Suprapubic skin (tissue), 4 donors: ENCODE measurements at regions not wholly inside any gene's neighbourhood (a gene's known extent, or its start where the extent isn't known, plus 50 kb on each side); places are given as distances from the start of the nearest gene placed in this dataset.

Experiments
- DNase-seq, 2 donors: peaks; one replicate each; pipeline ENCODE4 v3.0.0-alpha.2; 2019; ENCODE audit warnings: low spot score in 2 of 2
- H3K27ac ChIP-seq: fragments of 200-600 bp; sonication (generic); one replicate; pipeline ENCODE4 v1.5.1; 2019
- H3K27me3 ChIP-seq: fragments of 200-600 bp; sonication (generic); one replicate; pipeline ENCODE4 v1.5.1; 2019
- H3K36me3 ChIP-seq: fragments of 200-600 bp; sonication (generic); one replicate; pipeline ENCODE4 v1.5.1; 2019
- H3K4me1 ChIP-seq: fragments of 200-600 bp; sonication (generic); one replicate; pipeline ENCODE4 v1.5.1; 2019
- H3K4me3 ChIP-seq: fragments of 200-600 bp; sonication (generic); one replicate; pipeline ENCODE4 v1.5.1; 2019; ENCODE audit warnings: mild to moderate bottlenecking
- H3K9me3 ChIP-seq: fragments of 200-600 bp; sonication (generic); one replicate; pipeline ENCODE4 v1.5.1; 2019
- EP300 ChIP-seq: sonication (generic); formaldehyde crosslinking; IDR thresholded peaks from one replicate; pipeline ENCODE4 v1.6.1; 2017; ENCODE audit warnings: antibody characterized with exemption
- POLR2A ChIP-seq, 2 donors: fragments of 450-650 bp; IDR thresholded peaks; one replicate each; pipeline ENCODE4 v1.6.1; 2017; ENCODE audit warnings: antibody characterized with exemption in 2 of 2, mild to moderate bottlenecking in 2 of 2, moderate library complexity in 2 of 2
- POLR2AphosphoS5 ChIP-seq, 3 donors: sonication (generic); formaldehyde crosslinking; IDR thresholded peaks; one replicate each; pipeline ENCODE4 v1.6.1; 2017; ENCODE audit warnings: antibody characterized with exemption in 3 of 3
- WGBS: methylation state at CpG from one replicate; pipeline ENCODE4 v1.1.5; 2018; 5-methylcytosine and 5-hydroxymethylcytosine counted together
- TF ChIP-seq, protein P1 (sequence below), 2 donors: fragments of 200-600 bp in 1 of 2; fragments of 450-650 bp in 1 of 2; sonication (generic) in 1 of 2; IDR thresholded peaks; one replicate each; pipeline ENCODE4 v1.5.1; 2016 to 2019; ENCODE audit warnings: antibody characterized with exemption in 2 of 2, mild to moderate bottlenecking in 1 of 2, moderate library complexity in 1 of 2

DNA sequence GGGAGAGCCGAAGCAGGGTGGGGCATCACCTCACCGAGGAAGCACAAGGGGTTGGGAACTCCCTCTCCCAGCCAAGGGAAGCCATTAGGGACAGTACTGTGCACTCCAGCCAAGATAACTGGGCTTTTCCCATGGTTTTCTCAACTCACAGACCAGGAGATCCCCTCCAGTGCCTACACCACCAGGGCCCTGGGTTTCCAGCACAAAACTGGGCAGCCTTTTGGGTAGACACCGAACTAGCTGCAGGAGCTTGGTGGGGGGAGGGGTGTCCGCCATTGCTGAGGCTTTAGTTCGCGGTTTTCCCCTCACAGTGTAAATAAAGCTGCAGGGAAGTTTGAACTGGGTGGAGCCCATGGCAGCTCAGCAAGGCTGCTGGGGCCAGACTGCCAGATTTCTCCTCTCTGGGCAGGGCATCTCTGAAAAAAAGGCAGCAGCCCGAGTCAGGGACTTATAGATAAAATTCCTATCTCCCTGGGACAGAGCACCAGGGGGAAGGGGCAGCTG is 129.6 kb upstream of the LMCD1 start:
- Histone ChIP-seq H3K27ac (no peak overlapping the region), H3K4me1 (no peaks in the 10 kb centered on the region), H3K4me3 (no peak overlapping the region), H3K27me3 (no peaks in the 10 kb centered on the region), H3K36me3 (no peaks in the 10 kb centered on the region), H3K9me3 (no peaks in the 10 kb centered on the region)
- 85% methylated on average over 7 of the region's 7 CpGs for WGBS
- no peak for DNase-seq
- TF ChIP-seq POLR2A (IDR thresholded peaks at IDR 0.05) = no peak
- no peak for TF ChIP-seq POLR2AphosphoS5 (IDR thresholded peaks at IDR 0.05)
- no peak for TF ChIP-seq EP300
- TF ChIP-seq, protein P1, sequence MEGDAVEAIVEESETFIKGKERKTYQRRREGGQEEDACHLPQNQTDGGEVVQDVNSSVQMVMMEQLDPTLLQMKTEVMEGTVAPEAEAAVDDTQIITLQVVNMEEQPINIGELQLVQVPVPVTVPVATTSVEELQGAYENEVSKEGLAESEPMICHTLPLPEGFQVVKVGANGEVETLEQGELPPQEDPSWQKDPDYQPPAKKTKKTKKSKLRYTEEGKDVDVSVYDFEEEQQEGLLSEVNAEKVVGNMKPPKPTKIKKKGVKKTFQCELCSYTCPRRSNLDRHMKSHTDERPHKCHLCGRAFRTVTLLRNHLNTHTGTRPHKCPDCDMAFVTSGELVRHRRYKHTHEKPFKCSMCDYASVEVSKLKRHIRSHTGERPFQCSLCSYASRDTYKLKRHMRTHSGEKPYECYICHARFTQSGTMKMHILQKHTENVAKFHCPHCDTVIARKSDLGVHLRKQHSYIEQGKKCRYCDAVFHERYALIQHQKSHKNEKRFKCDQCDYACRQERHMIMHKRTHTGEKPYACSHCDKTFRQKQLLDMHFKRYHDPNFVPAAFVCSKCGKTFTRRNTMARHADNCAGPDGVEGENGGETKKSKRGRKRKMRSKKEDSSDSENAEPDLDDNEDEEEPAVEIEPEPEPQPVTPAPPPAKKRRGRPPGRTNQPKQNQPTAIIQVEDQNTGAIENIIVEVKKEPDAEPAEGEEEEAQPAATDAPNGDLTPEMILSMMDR (IDR thresholded peaks at IDR 0.05) = no peak

DNA sequence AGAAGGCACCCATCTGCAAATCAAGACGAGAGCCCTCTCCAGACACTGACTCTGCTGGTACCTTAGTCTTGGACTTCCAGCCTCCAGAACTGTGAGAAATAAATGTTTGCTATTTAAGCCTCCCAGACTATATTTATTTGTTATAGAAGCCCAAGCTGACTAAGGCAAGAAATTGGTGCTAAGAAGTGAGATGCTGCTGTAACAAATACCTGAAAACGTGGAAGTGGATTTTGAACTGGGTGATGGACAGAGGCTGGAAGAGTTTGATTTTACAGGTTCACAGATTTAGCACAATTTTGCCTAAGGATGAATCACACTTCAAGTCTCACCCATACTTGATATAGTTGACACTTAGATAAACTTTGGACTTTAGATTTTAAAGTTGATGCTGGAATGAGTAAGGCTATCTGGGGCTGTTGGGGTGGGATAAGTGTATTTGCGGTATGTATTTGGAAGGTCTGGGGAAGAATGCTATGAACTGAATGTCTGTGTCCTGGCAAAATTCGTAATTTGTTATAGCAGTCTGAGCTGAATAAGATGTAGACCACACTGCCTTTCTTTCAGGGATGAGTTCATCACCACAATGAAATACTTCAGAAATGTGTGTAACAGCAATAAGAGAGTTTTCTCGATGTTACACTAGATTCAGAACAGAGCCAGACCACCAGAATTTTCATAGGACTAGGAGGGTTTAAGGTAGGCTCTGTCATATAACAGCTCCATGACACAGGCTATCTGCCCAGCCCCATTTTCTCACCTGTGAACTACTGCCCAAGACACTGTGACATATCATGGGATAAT is 120.5 kb upstream of the LMCD1 start:
- 89% methylated on average over 5 of the region's 5 CpGs for WGBS
- no peaks in the 10 kb centered on the region for H3K27me3 ChIP-seq
- no peak overlapping the region for H3K27ac ChIP-seq
- TF ChIP-seq, protein P1 (IDR thresholded peaks at IDR 0.05) = no peak
- TF ChIP-seq EP300 = no peak
- TF ChIP-seq POLR2AphosphoS5 (IDR thresholded peaks at IDR 0.05) = no peak
- TF ChIP-seq POLR2A (IDR thresholded peaks at IDR 0.05) = no peak
- H3K36me3 ChIP-seq = no peaks in the 10 kb centered on the region
- DNase-seq = no peak
- no peaks in the 10 kb centered on the region for H3K9me3 ChIP-seq
- H3K4me1 ChIP-seq = no peaks in the 10 kb centered on the region
- no peak overlapping the region for H3K4me3 ChIP-seq

DNA sequence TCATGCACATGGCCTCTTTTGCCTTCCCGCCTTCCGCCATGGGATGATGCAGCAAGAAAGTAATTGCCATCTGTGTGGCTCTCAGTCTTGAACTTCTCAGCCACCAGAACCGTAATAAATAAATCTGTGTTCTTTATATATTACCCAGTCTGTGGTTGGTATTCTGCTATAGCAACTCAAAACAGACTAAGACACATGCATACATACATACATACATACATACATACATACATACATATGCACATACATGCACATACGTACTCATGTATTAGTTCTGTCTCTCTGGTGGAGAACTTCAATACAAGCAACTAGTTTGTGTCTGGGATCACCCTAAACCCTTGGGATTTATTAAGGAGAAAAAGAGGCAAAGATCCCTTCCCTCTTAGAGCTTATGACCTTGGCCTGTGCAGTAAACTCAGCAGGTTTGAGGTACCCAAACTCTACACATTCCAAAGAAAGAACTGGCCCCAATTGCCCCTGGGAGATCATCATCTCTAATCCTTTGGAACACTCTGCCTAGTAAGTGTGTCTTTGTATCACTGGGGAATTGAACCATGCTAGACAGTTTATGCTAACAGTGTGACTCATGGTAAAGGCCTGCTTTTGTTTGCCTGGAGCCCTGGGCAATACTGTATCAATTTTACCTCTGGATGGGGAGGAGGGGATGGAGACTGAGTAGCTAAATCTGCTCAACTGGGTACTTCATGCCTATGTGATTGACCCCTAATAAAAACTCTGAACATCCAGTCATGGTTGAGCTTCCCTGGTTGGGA is 115.6 kb upstream of the LMCD1 start:
- 97% methylated on average over 4 of the region's 4 CpGs for WGBS
- Histone ChIP-seq H3K4me3 (no peak overlapping the region), H3K27ac (no peak overlapping the region), H3K36me3 (no peaks in the 10 kb centered on the region), H3K9me3 (no peaks in the 10 kb centered on the region), H3K27me3 (no peaks in the 10 kb centered on the region), H3K4me1 (no peaks in the 10 kb centered on the region)
- TF ChIP-seq POLR2AphosphoS5 (IDR thresholded peaks at IDR 0.05) = no peak
- TF ChIP-seq EP300 = no peak
- no peak for TF ChIP-seq POLR2A (IDR thresholded peaks at IDR 0.05)
- TF ChIP-seq, protein P1 (IDR thresholded peaks at IDR 0.05) = no peak
- no peak for DNase-seq

DNA sequence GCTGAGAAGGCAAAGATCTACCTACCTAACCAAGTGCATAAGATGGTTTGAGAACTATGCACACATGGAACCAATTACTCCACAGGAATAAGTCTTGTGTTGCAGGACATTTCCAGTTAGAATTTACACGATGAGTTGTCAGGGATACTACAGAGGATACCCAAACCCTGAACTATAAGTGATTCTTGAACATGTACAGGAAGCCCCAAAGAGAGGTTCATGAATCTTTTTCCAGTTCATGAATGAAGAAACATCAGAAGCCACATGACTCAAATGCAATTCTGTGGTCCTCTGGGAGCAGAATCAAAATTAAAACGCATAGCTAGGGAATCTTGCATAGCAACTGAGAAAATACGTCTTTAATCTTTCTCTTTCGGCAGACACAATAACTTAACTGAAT is 114.1 kb upstream of the LMCD1 start:
- Histone ChIP-seq H3K27ac (no peak overlapping the region), H3K9me3 (no peaks in the 10 kb centered on the region), H3K36me3 (no peaks in the 10 kb centered on the region), H3K4me1 (no peaks in the 10 kb centered on the region), H3K27me3 (no peaks in the 10 kb centered on the region), H3K4me3 (no peak overlapping the region)
- TF ChIP-seq POLR2A (IDR thresholded peaks at IDR 0.05) = no peak
- TF ChIP-seq, protein P1 (IDR thresholded peaks at IDR 0.05) = no peak
- TF ChIP-seq POLR2AphosphoS5 (IDR thresholded peaks at IDR 0.05) = no peak
- 67% methylated on average over 4 of the region's 4 CpGs for WGBS
- no peak for DNase-seq

DNA sequence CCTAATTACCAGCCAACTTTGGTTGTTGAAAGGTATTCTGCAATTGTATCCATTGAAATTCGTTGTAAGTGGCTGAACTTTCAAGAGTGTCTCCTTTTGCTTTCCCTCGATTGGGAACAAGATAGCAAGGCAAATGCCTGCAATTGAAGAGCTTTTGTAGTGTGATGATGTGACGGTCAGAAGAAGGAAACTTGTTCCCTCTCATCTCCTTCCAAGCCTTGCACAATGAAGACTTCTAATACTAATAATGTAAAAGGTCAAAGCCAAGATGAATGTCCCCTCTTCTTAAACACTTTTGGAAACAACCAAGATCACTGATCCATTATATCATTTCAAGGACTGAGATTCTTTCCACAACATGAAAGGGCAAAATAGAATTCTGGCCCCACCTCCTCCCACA is 101.9 kb upstream of the LMCD1 start:
- 84% methylated on average over 3 of the region's 3 CpGs for WGBS
- Histone ChIP-seq H3K27ac (no peak overlapping the region), H3K27me3 (no peaks in the 10 kb centered on the region), H3K9me3 (no peaks in the 10 kb centered on the region), H3K4me3 (no peak overlapping the region), H3K36me3 (no peaks in the 10 kb centered on the region), H3K4me1 (no peaks in the 10 kb centered on the region)
- no peak for DNase-seq
- TF ChIP-seq POLR2A (IDR thresholded peaks at IDR 0.05) (no peak), POLR2AphosphoS5 (IDR thresholded peaks at IDR 0.05) (no peak), EP300 (no peak)
- TF ChIP-seq, protein P1 (IDR thresholded peaks at IDR 0.05) = no peak
